NCI-H2081 (cell line): ENCODE measurements at regions not wholly inside any gene's neighbourhood (a gene's known extent, or its start where the extent isn't known, plus 50 kb on each side); places are given as distances from the start of the nearest gene placed in this dataset.
"Not testable (repeated sequence)": the region's sequence is repeated elsewhere in the genome, so short reads cannot be mapped to it uniquely, and the experiment has no call there.

ENCODE experiments used
- DNase-seq, 2 experiments: peaks; one replicate each; lab custom pipeline; 2025; lab: John Stamatoyannopoulos, UW

GRCh38 chr14:89524990-89525667, 108.1 kb upstream of the FOXN3 start:
- no peak for DNase-seq

- no peak for DNase-seq
Measured at GRCh38 chr14:89524412-89524811, 107.4 kb upstream of the FOXN3 start.

- DNase-seq, result no peak
Measured at GRCh38 chr14:89521988-89522387, 105.0 kb upstream of the FOXN3 start.

GRCh38 chr14:89519040-89519439, 102.0 kb upstream of the FOXN3 start:
- DNase-seq, result no peak

- no peak for DNase-seq
Measured at GRCh38 chr14:89516173-89516572, 99.1 kb upstream of the FOXN3 start.

- no peak for DNase-seq
Measured at GRCh38 chr14:89514601-89515000, 97.6 kb upstream of the FOXN3 start.

- DNase-seq, result no peak
Measured at GRCh38 chr14:89509891-89510290, 92.9 kb upstream of the FOXN3 start.

GRCh38 chr14:89508863-89509262, 91.8 kb upstream of the FOXN3 start:
- no peak for DNase-seq

- DNase-seq, result no peak
Measured at GRCh38 chr14:89507926-89508460, 91.0 kb upstream of the FOXN3 start.

- DNase-seq, result no peak
Measured at GRCh38 chr14:89507521-89507920, 90.5 kb upstream of the FOXN3 start.

- not testable (repeated sequence) for DNase-seq
Measured at GRCh38 chr14:89506891-89507452, 89.9 kb upstream of the FOXN3 start.

- no peak for DNase-seq
Measured at GRCh38 chr14:89504602-89505313, 87.7 kb upstream of the FOXN3 start.

GRCh38 chr14:89504091-89504490, 87.1 kb upstream of the FOXN3 start:
- DNase-seq, result no peak

- no peak for DNase-seq
Measured at GRCh38 chr14:89503431-89503996, 86.5 kb upstream of the FOXN3 start.

- no peak for DNase-seq
Measured at GRCh38 chr14:89502966-89503365, 85.9 kb upstream of the FOXN3 start.

GRCh38 chr14:89501381-89501780, 84.3 kb upstream of the FOXN3 start:
- no peak for DNase-seq

GRCh38 chr14:89500303-89500702, 83.3 kb upstream of the FOXN3 start:
- no peak for DNase-seq

GRCh38 chr14:89498878-89499277, 81.8 kb upstream of the FOXN3 start:
- no peak for DNase-seq

GRCh38 chr14:89495718-89496117, 78.7 kb upstream of the FOXN3 start:
- no peak for DNase-seq

GRCh38 chr14:89493877-89494634, 77.0 kb upstream of the FOXN3 start:
- DNase-seq, result no peak

GRCh38 chr14:89493406-89493805, 76.4 kb upstream of the FOXN3 start:
- no peak for DNase-seq
